OCI-LY1 (cell line): ENCODE measurements at regions not wholly inside any gene's neighbourhood (a gene's known extent, or its start where the extent isn't known, plus 50 kb on each side); places are given as distances from the start of the nearest gene placed in this dataset.

Source experiments
- H2AFZ ChIP-seq: fragments of 200-600 bp; sonication (generic), shearing (Covaris generic); 2 replicates; pipeline ENCODE4 v1.6.0; 2014; ENCODE audit warnings: antibody characterized with exemption, mild to moderate bottlenecking, low read length
- H3F3A ChIP-seq: fragments of 200-600 bp; sonication (generic), shearing (Covaris generic); 2 replicates; pipeline ENCODE4 v1.6.0; 2014; ENCODE audit warnings: mild to moderate bottlenecking, antibody characterized with exemption, low read length, moderate library complexity; ENCODE audit not compliant: insufficient read depth
- H3K27ac ChIP-seq: fragments of 200-600 bp; sonication (generic); 2 replicates; pipeline ENCODE4 v1.5.1; 2014; ENCODE audit warnings: low read length, mixed run types, mild to moderate bottlenecking, low read depth; ENCODE audit not compliant: poor library complexity, severe bottlenecking
- H3K27me3 ChIP-seq: fragments of 200-600 bp; sonication (generic); 2 replicates; pipeline ENCODE4 v1.6.0; 2014; ENCODE audit warnings: antibody characterized with exemption, mild to moderate bottlenecking, low read length, moderate library complexity; ENCODE audit not compliant: insufficient read depth
- H3K36me3 ChIP-seq: fragments of 200-600 bp; sonication (generic); 2 replicates; pipeline ENCODE4 v1.6.1; 2014; ENCODE audit warnings: mild to moderate bottlenecking, antibody characterized with exemption, low read length, moderate library complexity, mixed read lengths; ENCODE audit not compliant: insufficient read depth
- H3K4me1 ChIP-seq: fragments of 200-600 bp; sonication (generic); 2 replicates; pipeline ENCODE4 v1.5.1; 2014; ENCODE audit warnings: mild to moderate bottlenecking, low read length, moderate library complexity; ENCODE audit not compliant: insufficient read depth, severe bottlenecking
- H3K4me2 ChIP-seq: fragments of 200-600 bp; sonication (generic), shearing (Covaris generic); 2 replicates; pipeline ENCODE4 v1.6.1; 2014; ENCODE audit warnings: low read length
- H3K4me3 ChIP-seq: fragments of 200-600 bp; sonication (generic); 2 replicates; pipeline ENCODE4 v1.5.1; 2014; ENCODE audit warnings: low read length, low read depth, mild to moderate bottlenecking, mixed read lengths; ENCODE audit not compliant: poor library complexity, severe bottlenecking
- H3K79me2 ChIP-seq: fragments of 200-600 bp; shearing (Covaris generic); 2 replicates; pipeline ENCODE4 v1.6.1; 2016; ENCODE audit warnings: mixed run types, low read length, mixed read lengths; ENCODE audit not compliant: insufficient read depth
- H3K9ac ChIP-seq: fragments of 200-600 bp; sonication (generic), shearing (Covaris generic); 2 replicates; pipeline ENCODE4 v1.6.1; 2014; ENCODE audit warnings: mild to moderate bottlenecking, low read length, mixed read lengths
- H3K9me2 ChIP-seq: fragments of 200-600 bp; sonication (generic), shearing (Covaris generic); 2 replicates; pipeline ENCODE4 v1.6.1; 2014; ENCODE audit warnings: low read depth, mild to moderate bottlenecking, low read length, mixed read lengths
- H3K9me3 ChIP-seq: fragments of 200-600 bp; shearing (Covaris generic); 2 replicates; pipeline ENCODE4 v1.6.1; 2014; ENCODE audit warnings: low read length, mixed read lengths
- H4K20me1 ChIP-seq: fragments of 200-600 bp; sonication (generic), shearing (Covaris generic); 2 replicates; pipeline ENCODE4 v1.6.0; 2016; ENCODE audit warnings: mild to moderate bottlenecking, low read length; ENCODE audit not compliant: insufficient read depth
- CTCF ChIP-seq: fragments of 200-600 bp; sonication (generic), shearing (Covaris generic); IDR thresholded peaks from 2 replicates; pipeline ENCODE4 v1.5.1; 2017; ENCODE audit warnings: mild to moderate bottlenecking, antibody characterized with exemption, low read length, moderate library complexity, mixed read lengths
- EZH2 ChIP-seq: fragments of 200-600 bp; sonication (generic), shearing (Covaris generic); IDR thresholded peaks from 2 replicates; pipeline ENCODE4 v1.8.0; 2017; ENCODE audit warnings: borderline replicate concordance, mixed run types, mild to moderate bottlenecking, antibody characterized with exemption, low read length, moderate library complexity, mixed read lengths

DNA sequence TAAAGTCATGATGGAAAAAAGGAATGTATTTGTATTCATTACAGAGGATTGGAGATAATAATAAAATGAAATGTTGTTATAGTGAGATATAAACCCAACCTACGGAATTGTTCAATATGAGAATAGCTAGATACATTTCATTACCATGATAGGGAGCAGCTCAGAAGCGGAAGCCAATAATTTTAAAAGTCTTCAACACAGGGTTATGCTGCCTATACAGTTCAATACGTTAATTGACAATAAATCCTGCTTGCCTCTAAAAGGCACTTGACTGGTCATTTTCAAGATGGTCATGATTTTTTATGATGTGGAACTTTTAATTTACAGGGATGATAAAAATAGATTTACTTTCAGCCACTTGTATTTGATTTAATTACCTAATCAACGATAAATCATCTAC is 506.8 kb downstream of the TMEM114 start:
- no peak for TF ChIP-seq CTCF
- no peak for TF ChIP-seq EZH2
- Histone ChIP-seq H3K9me3 (no peaks in the 10 kb centered on the region), H3K27ac (no peak overlapping the region), H4K20me1 (no peaks in the 10 kb centered on the region), H3K9me2 (no peaks in the 10 kb centered on the region), H3K27me3 (no peaks in the 10 kb centered on the region), H3K4me1 (no peaks in the 10 kb centered on the region), H3F3A (no peaks in the 10 kb centered on the region), H3K9ac (no peak overlapping the region), H3K4me2 (no peak overlapping the region), H2AFZ (no peak overlapping the region), H3K36me3 (no peaks in the 10 kb centered on the region), H3K79me2 (no peaks in the 10 kb centered on the region), H3K4me3 (no peak overlapping the region)

GRCh38 chr16:8080817-8081216 is 509.5 kb downstream of the TMEM114 start:
- H3K4me3 ChIP-seq = no peak overlapping the region
- H3K36me3 ChIP-seq = no peaks in the 10 kb centered on the region
- H3K4me2 ChIP-seq = no peak overlapping the region
- H4K20me1 ChIP-seq = no peaks in the 10 kb centered on the region
- H3K9me3 ChIP-seq = no peaks in the 10 kb centered on the region
- H3F3A ChIP-seq = no peaks in the 10 kb centered on the region
- no peaks in the 10 kb centered on the region for H3K27me3 ChIP-seq
- no peaks in the 10 kb centered on the region for H3K4me1 ChIP-seq
- no peak overlapping the region for H3K9ac ChIP-seq
- no peaks in the 10 kb centered on the region for H3K79me2 ChIP-seq
- H3K27ac ChIP-seq = no peak overlapping the region
- H3K9me2 ChIP-seq = no peaks in the 10 kb centered on the region
- no peak overlapping the region for H2AFZ ChIP-seq
- TF ChIP-seq CTCF (no peak), EZH2 (no peak)

DNA sequence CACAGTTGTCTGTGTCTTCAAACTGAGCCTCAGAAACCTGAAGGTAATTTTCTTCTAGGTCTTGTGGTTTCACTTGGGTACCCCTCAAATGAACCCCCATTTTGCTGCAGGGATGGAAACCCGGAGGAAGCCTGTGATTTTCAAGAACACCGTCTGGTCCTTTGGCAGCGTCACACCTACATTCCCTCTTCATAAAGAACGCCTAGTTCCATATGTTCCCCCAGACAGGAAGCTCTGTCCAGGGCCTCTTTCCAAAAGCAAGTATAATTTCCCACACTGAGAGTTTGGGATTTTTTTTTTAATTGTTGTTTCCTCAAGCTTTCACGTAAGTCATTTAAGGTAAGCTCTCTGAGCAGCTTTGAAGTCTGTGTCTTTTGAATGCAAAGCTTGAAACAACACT is 515.0 kb downstream of the TMEM114 start:
- H3K79me2 ChIP-seq = no peaks in the 10 kb centered on the region
- H3K4me3 ChIP-seq = no peak overlapping the region
- no peak for TF ChIP-seq CTCF
- TF ChIP-seq EZH2 = no peak

More for the DNA sequence above, 515.0 kb downstream of the TMEM114 start:
- H3K4me1 ChIP-seq = no peaks in the 10 kb centered on the region
- H3K9me2 ChIP-seq = no peaks in the 10 kb centered on the region
- no peaks in the 10 kb centered on the region for H3F3A ChIP-seq
- H2AFZ ChIP-seq = no peak overlapping the region
- no peak overlapping the region for H3K4me2 ChIP-seq
- no peak overlapping the region for H3K9ac ChIP-seq
- no peaks in the 10 kb centered on the region for H3K36me3 ChIP-seq
- H4K20me1 ChIP-seq = no peaks in the 10 kb centered on the region
- H3K9me3 ChIP-seq = no peaks in the 10 kb centered on the region
- no peak overlapping the region for H3K27ac ChIP-seq
- no peaks in the 10 kb centered on the region for H3K27me3 ChIP-seq
